ENCODE measurements at regions not wholly inside any gene's neighbourhood (a gene's known extent, or its start where the extent isn't known, plus 50 kb on each side); places are given as distances from the start of the nearest gene placed in this dataset.

DNA sequence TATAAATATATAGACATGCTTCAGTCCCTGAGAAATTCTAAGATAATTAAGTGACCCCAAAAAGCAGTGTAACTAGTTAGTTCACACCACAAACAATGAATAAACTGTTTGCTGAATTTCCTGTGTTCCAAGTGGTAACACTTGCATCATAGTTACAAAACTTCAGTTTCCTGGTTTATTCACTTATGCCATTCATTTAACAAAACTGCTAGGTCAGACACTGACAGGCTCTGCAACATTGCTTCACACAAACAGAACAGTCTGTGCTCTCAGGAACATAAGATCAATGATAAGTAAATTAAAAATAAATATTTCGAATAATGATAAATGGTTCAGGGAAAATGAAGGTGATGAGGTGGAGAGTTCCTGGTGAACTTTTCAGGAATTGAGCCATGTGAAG, 133.3 kb upstream of the NAMPT start:
- DNase-seq (ENCODE audit: low spot score), result no peak
- in situ Hi-C loops (cut with MboI; ENCODE audit: low pct_unique_long_range_greater_than_20kb, low sequenced_read_pairs, unreplicated experiment), result no loop called here
- TF ChIP-seq, protein P1, sequence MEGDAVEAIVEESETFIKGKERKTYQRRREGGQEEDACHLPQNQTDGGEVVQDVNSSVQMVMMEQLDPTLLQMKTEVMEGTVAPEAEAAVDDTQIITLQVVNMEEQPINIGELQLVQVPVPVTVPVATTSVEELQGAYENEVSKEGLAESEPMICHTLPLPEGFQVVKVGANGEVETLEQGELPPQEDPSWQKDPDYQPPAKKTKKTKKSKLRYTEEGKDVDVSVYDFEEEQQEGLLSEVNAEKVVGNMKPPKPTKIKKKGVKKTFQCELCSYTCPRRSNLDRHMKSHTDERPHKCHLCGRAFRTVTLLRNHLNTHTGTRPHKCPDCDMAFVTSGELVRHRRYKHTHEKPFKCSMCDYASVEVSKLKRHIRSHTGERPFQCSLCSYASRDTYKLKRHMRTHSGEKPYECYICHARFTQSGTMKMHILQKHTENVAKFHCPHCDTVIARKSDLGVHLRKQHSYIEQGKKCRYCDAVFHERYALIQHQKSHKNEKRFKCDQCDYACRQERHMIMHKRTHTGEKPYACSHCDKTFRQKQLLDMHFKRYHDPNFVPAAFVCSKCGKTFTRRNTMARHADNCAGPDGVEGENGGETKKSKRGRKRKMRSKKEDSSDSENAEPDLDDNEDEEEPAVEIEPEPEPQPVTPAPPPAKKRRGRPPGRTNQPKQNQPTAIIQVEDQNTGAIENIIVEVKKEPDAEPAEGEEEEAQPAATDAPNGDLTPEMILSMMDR (IDR thresholded peaks at IDR 0.05; ENCODE audit: extremely low read depth, insufficient read depth, missing control alignments), result no peak

DNA sequence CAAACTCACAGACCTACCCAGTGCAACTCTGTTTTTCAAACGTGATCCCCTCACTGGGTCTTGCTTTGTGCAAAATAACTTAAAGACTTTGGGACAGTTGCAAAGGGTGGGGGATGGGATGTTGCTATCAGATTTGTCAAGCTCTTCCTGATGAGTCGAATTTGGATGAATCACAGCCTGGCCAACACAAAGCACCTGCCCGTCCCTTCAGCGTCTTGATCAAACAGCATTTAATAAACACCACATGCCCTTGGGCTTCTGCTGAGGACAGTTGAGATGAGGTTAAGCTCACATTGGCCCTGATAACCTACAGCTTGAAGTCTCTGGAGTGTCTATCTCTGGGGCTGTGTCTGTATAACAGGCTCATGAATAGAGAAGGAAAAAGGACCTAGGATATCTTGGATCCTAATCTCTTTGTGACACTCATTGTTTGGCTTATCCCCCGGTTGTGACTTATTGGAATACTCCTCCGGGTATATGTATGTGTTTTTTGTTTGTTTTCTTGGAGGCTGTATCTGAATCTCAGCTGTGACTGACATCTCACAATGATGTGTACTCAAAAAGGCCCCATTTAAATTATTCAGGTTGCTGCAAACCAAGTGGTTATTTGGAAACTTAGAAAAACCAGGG, 132.6 kb upstream of the NAMPT start:
- TF ChIP-seq, protein P1 (IDR thresholded peaks at IDR 0.05; ENCODE audit: extremely low read depth, insufficient read depth, missing control alignments), result no peak
- in situ Hi-C loops (cut with MboI; ENCODE audit: low pct_unique_long_range_greater_than_20kb, low sequenced_read_pairs, unreplicated experiment), result no loop called here
- DNase-seq (ENCODE audit: low spot score), result no peak

DNA sequence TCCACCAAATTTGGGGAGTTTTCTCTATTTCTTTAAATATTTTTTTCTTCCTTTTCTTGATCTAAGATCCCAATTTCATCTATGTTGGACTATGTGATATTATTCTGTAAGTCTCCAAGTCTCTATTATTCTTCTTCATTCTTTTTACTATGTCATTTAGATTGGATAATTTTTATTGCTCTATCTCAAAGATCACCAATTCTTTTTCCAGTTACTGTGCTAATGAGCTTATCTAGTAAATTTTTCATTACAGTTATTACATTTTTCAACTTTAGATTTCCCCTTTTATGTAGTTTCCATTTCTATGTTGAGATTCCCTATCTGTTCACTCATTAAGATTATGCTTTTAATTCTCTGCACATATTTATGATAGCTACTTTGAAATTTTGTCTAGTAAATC, 131.6 kb upstream of the NAMPT start:
- DNase-seq (ENCODE audit: low spot score), result no peak
- in situ Hi-C loops (cut with MboI; ENCODE audit: low pct_unique_long_range_greater_than_20kb, low sequenced_read_pairs, unreplicated experiment), result no loop called here
- TF ChIP-seq, protein P1 (IDR thresholded peaks at IDR 0.05; ENCODE audit: extremely low read depth, insufficient read depth, missing control alignments), result no peak

DNA sequence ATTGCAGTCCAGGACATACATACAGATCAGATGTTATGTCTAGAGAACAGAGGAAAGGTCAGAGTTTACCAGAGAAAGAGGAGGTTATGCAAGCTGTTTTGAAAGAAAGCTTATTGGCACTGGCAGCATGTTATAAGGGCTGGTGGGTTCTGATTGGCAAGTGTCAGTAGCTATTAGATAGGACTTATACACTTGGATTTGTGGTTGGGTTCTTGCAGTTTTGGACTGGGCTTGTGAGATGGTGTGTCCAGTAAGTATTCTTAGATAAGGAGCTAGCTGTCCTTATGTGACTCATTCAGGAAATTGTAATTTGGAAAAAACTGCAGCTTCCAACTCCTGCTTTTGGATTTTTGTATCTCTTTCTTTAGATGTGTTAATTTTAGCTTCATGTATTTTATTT, 130.7 kb upstream of the NAMPT start:
- DNase-seq (ENCODE audit: low spot score), result no peak
- TF ChIP-seq, protein P1 (IDR thresholded peaks at IDR 0.05; ENCODE audit: extremely low read depth, insufficient read depth, missing control alignments), result no peak
- in situ Hi-C loops (cut with MboI; ENCODE audit: low pct_unique_long_range_greater_than_20kb, low sequenced_read_pairs, unreplicated experiment), result no loop called here

DNA sequence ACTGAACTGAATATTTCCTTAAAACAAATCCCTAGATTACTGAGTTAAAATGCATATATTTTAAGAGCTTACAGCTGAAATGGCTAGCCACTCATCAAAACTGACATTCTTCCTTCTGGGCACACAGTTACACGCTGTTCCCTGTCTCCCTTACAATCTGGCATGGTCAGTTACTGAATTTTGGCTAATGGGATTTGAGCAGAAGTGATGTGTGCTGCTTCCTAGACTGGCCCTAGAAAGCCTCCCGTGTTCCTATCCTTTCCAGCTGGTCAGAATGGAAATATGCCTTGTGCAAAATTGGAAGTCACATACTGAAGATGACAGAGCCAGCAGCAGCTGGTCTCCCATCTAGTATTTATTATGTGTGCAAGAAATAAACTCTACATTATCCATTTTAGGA, 128.7 kb upstream of the NAMPT start:
- no peak for DNase-seq (ENCODE audit: low spot score)
- TF ChIP-seq, protein P1 (IDR thresholded peaks at IDR 0.05; ENCODE audit: extremely low read depth, insufficient read depth, missing control alignments), result no peak
- in situ Hi-C loops (cut with MboI; ENCODE audit: low pct_unique_long_range_greater_than_20kb, low sequenced_read_pairs, unreplicated experiment), result no loop called here

DNA sequence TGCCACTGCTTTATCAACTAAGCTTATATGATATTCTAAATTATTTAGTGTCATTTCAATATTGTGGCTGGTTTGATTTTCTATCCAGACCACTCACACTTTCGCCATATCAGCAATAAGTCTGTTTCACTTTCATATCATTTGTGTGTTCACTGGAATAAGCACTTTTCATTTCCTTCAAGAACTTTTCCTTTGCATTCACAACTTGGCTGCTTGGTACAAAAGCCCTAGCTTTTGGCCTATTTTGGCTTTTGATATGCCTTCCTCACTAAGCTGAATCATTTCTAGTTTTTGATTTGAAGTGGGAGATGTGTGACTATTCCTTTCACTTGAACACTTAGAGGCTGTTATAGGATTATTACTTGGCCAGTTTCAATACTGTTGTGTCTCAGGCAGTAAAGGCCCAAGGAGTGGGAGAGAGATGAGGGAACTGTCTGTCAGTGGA, 120.9 kb upstream of the NAMPT start:
- no peak for DNase-seq (ENCODE audit: low spot score)
- TF ChIP-seq, protein P1 (IDR thresholded peaks at IDR 0.05; ENCODE audit: extremely low read depth, insufficient read depth, missing control alignments), result no peak
- in situ Hi-C loops (cut with MboI; ENCODE audit: low pct_unique_long_range_greater_than_20kb, low sequenced_read_pairs, unreplicated experiment), result no loop called here
